Testis (tissue), 2 donors: ENCODE measurements at regions not wholly inside any gene's neighbourhood (a gene's known extent, or its start where the extent isn't known, plus 50 kb on each side); places are given as distances from the start of the nearest gene placed in this dataset.
"Not testable (repeated sequence)": the region's sequence is repeated elsewhere in the genome, so short reads cannot be mapped to it uniquely, and the experiment has no call there.

Experiments used
- DNase-seq: peaks from one replicate; pipeline ENCODE4 v3.0.0-alpha.2; 2019
- H3K27ac ChIP-seq, 2 donors: fragments of 200-600 bp; sonication (generic); one replicate each; pipeline ENCODE4 v1.5.1; 2019
- H3K27me3 ChIP-seq: fragments of 200-600 bp; sonication (generic); one replicate; pipeline ENCODE4 v1.5.1; 2019
- H3K36me3 ChIP-seq: fragments of 200-600 bp; sonication (generic); one replicate; pipeline ENCODE4 v1.5.1; 2017; ENCODE audit warnings: low read depth; ENCODE audit errors: missing control alignments
- H3K4me1 ChIP-seq: fragments of 200-600 bp; sonication (generic); one replicate; pipeline ENCODE4 v1.5.1; 2019
- H3K4me3 ChIP-seq, 2 donors: fragments of 200-600 bp; sonication (generic); one replicate each; pipeline ENCODE4 v1.5.1; 2017 to 2019
- H3K9me3 ChIP-seq: fragments of 200-600 bp; sonication (generic); one replicate; pipeline ENCODE4 v1.5.1; 2017
- POLR2A ChIP-seq: fragments of 450-650 bp; IDR thresholded peaks from one replicate; pipeline ENCODE4 v1.6.1; 2017; ENCODE audit warnings: antibody characterized with exemption, mild to moderate bottlenecking, moderate library complexity
- WGBS, 2 donors: methylation state at CpG; one replicate each; pipeline ENCODE4 v1.1.5; 2018; 5-methylcytosine and 5-hydroxymethylcytosine counted together
- intact Hi-C: fragments of 100-400 bp; cut with DNase I; formaldehyde crosslinking; loops from one replicate; pipeline ENCODE4 v1.15.1; 2023; ENCODE audit warnings: low total_unique reads
- TF ChIP-seq, protein P1 (sequence below), 3 experiments: fragments of 450-650 bp in 2 of 3; fragments of 200-600 bp in 1 of 3; sonication (generic) in 1 of 3; IDR thresholded peaks; one replicate each; pipeline ENCODE4 v1.5.1; 2016 to 2019; ENCODE audit warnings: antibody characterized with exemption in 3 of 3, mild to moderate bottlenecking in 2 of 3, moderate library complexity in 1 of 3

DNA sequence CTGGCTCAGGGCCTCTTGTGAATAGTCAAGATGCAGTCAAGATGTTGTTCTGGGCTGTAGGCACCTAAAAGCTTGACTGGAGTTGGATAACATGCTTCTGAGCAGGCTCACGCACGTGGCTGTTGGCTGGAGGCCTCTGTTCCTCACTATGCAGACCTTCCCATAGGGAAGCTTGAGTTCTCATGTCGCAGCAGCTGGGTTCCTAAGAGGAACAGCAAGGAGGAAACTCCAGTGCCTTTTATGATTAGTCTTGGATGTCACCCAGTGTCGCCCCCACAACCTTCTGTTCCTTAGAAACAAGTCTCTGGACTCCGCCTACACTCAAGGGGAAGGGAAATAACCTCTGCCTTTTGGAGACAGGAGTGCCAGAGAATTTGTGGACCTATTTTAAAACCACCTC, 210.7 kb downstream of the BCAS1 start:
- peak; percentile 42 for DNase-seq
- TF ChIP-seq, protein P1, sequence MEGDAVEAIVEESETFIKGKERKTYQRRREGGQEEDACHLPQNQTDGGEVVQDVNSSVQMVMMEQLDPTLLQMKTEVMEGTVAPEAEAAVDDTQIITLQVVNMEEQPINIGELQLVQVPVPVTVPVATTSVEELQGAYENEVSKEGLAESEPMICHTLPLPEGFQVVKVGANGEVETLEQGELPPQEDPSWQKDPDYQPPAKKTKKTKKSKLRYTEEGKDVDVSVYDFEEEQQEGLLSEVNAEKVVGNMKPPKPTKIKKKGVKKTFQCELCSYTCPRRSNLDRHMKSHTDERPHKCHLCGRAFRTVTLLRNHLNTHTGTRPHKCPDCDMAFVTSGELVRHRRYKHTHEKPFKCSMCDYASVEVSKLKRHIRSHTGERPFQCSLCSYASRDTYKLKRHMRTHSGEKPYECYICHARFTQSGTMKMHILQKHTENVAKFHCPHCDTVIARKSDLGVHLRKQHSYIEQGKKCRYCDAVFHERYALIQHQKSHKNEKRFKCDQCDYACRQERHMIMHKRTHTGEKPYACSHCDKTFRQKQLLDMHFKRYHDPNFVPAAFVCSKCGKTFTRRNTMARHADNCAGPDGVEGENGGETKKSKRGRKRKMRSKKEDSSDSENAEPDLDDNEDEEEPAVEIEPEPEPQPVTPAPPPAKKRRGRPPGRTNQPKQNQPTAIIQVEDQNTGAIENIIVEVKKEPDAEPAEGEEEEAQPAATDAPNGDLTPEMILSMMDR (IDR thresholded peaks at IDR 0.05) = no peak
- Histone ChIP-seq H3K27ac (no peak overlapping the region), H3K9me3 (no peaks in the 10 kb centered on the region), H3K4me3 (no peak overlapping the region), H3K36me3 (no peaks in the 10 kb centered on the region), H3K4me1 (peaks cover 13% of the 10 kb centered on the region), H3K27me3 (no peaks in the 10 kb centered on the region)
- 53 to 57% methylated on average over 4 to 5 of the region's 5 CpGs for WGBS, 2 donors
- intact Hi-C loops = no loop called here

DNA sequence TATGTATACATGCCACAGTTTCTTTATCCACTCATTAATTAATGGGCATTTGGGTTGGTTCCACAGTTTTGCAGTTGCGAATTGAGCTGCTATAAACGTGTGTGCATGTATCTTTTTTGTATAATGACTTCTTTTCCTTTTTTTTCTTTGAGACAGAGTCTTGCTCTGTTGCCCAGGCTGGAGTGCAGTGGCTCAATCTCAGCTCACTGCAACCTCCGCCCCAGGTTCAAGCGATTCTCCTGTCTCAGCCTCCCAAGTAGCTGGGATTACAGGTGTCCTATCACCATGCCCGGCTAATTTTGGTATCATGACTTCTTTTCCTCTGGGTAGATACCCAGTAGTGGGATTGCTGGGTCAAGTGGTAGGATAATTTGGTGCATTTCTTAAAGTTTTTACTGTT, 211.4 kb downstream of the BCAS1 start:
- DNase-seq, H3K36me3 ChIP-seq, H3K27me3 ChIP-seq, H3K4me3 ChIP-seq, H3K9me3 ChIP-seq, intact Hi-C loops, H3K27ac ChIP-seq: not testable (repeated sequence)
- H3K4me1 ChIP-seq = peaks cover 13% of the 10 kb centered on the region
- 91 to 92% methylated on average over 5 of the region's 5 CpGs for WGBS, 2 donors

DNA sequence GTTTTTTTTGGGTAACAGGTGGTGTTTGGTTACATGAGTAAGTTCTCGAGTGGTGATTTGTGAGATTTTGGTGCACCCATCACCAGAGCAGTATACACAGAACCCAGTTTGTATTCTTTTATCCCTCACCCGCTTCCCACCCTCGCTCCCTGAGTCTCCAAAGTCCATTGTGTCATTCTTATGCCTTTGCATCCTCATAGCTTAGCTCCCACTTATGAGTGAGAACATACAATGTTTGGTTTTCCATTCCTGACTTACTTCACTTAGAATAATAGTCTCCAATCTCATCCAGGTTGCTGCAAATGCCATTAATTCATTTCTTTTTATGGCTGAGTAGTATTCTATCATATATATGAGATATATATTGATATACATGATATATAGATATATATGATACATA, 211.9 kb downstream of the BCAS1 start:
- 93 to 94% methylated on average over 3 of the region's 3 CpGs for WGBS, 2 donors
- intact Hi-C loops, H3K9me3 ChIP-seq, H3K36me3 ChIP-seq, H3K4me3 ChIP-seq, H3K27ac ChIP-seq, DNase-seq, H3K27me3 ChIP-seq: not testable (repeated sequence)
- H3K4me1 ChIP-seq = peaks cover 13% of the 10 kb centered on the region

- H3K36me3 ChIP-seq = no peaks in the 10 kb centered on the region
- peaks cover 13% of the 10 kb centered on the region for H3K4me1 ChIP-seq
- TF ChIP-seq, protein P1 (IDR thresholded peaks at IDR 0.05) = no peak
- no peak for TF ChIP-seq POLR2A
- peak overlapping the region; percentile 25 to 46 for H3K27ac ChIP-seq
- no peaks in the 10 kb centered on the region for H3K27me3 ChIP-seq
- 35 to 53% methylated on average over 7 of the region's 7 CpGs for WGBS, 2 donors
- no peaks in the 10 kb centered on the region for H3K9me3 ChIP-seq
- intact Hi-C loops = no loop called here
- H3K4me3 ChIP-seq = no peak overlapping the region
- DNase-seq = peak; percentile 56
These were observed 212.6 kb downstream of the BCAS1 start for GRCh38 chr20:53857723-53858236.

DNA sequence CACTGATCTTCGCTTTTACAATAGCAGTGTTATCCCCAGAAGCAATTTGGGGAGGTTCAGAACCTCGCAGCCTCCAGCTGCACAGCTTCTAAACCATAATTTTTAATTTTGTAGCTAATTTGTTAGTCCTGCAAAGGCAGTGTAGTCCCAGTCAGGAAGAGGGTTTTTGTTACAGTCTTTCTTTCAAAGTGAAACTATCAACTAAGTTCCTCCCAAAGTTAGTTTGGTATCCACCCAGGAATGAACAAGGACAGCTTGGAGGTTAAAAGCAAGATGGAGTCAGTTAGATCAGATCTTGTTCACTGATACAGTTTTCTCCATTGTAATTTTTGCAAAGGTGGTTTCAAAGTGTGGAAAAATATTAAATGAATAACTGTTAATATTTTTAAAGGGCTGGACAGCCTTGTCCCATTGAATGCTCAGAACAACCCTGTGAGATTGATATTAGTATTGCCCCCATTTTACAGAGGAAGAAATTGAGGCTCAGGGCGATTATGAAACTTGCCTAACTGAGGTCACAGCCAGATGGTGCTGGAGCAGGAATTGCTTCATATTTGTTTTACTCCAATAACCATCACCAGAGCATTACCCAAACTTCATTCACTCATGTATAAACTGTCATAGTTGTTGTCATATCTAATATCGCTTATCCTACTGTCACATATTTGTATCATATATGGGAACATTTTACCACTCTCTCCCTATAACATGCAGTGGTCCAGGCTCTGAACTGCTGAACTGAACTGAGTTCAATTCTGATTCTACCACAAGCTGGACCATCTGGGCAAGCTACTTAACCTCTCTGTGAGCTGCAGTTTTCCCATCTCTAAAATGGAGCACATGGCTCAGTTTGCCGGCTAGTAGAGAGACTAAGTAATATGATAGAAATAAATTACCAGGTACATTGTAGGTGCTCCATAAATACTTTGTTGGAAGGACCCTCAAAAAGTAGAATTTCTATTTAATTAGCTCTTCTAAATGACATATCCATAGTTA, 213.8 kb downstream of the BCAS1 start:
- H3K4me3 ChIP-seq = no peak overlapping the region
- H3K9me3 ChIP-seq = no peaks in the 10 kb centered on the region
- H3K4me1 ChIP-seq = peaks cover 13% of the 10 kb centered on the region
- no peak for DNase-seq
- H3K36me3 ChIP-seq = no peaks in the 10 kb centered on the region
- peak overlapping the region in 1 of 2 donors; percentile 25 for H3K27ac ChIP-seq
- no peak for TF ChIP-seq POLR2A
- TF ChIP-seq, protein P1 (IDR thresholded peaks at IDR 0.05) = no peak
- intact Hi-C loops = no loop called here
- H3K27me3 ChIP-seq = no peaks in the 10 kb centered on the region
- 78 to 79% methylated on average over 5 of the region's 5 CpGs for WGBS, 2 donors
